ENCODE measurements at regions not wholly inside any gene's neighbourhood (a gene's known extent, or its start where the extent isn't known, plus 50 kb on each side); places are given as distances from the start of the nearest gene placed in this dataset.
"Not testable (repeated sequence)": the region's sequence is repeated elsewhere in the genome, so short reads cannot be mapped to it uniquely, and the experiment has no call there.

DNA sequence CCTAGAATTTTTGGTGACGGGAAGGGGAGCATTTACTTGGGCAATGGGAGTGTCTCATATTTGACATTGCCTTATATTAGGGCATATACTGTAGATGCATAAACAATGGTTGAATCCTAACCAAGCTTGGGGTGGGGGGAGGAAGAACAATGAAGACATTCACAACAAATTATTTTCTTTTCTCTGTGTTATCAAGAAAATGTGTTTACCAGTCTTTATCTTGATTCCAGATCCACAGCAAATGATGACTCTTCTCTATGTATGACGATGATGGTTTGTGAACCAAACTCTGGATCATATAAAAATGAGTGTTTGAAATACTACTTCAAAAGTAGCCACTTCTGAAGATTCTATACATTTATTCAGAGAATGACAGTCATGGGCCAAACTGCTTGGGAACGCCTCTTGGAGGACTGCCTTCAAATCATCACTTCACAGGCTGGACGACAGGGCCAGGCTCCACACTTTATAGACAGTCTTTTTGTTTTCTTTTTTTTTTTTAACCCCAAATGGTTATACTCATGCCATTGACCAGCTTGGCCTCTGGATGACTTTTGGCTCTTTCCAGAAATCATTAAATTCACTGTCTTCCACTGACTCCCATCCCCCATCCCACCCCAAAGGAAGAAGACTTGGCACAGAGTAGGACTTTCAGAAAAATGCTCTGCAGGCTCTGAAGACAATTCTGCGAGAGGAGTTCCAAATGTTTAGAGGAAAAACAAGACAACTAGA, 123.8 kb upstream of the LIFR start:
- no peak for DNase-seq

DNA sequence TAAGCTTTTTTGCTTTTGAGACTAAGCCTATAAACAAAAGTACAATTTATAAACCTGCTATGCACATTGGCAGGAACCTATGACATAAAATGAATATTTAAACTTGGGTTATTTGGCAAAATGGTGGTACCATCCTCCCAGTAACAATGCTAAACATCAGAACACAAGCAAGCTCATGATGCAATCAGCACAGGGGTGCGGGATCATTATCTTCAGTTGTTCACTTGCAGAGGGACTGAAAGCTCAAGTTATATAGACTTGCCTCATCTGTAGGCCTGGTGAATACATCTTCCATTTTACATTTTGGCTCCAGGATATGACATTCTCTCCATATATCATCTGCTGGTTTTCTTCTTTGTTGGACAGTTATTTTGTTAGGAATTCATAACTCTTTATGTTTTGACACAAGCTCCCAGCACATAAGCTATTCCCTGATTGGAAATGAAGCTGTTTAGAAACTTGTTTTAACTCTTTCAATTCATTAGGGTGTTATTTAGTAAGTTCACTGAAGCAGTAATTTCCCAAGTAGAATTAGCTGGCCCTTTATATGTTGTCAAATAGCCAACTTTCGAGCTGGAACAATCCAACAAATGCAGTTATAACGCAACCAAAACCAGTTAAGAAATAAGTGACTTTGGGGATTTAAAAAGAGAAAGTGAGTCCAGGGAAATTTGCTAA, 124.7 kb upstream of the LIFR start:
- DNase-seq, result no peak

DNA sequence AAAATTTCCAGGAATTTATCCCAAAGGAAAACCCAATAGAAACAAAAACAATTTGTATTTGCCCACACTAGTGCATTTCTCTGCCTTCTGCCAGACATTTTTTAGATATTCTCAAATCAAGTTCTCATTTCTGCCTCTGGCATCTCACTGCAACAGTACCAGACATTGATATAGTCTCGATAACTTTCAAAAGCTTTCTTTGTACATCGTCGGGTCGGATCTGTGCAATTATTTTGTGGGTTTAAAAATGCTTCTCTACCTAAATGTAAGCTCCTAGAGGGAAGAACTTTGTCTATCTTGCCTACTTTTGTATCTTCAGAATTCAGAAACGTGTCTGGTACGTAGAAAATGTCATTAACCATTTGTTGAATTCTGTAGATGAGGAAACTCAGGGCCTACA, 125.5 kb upstream of the LIFR start:
- no peak for DNase-seq

DNA sequence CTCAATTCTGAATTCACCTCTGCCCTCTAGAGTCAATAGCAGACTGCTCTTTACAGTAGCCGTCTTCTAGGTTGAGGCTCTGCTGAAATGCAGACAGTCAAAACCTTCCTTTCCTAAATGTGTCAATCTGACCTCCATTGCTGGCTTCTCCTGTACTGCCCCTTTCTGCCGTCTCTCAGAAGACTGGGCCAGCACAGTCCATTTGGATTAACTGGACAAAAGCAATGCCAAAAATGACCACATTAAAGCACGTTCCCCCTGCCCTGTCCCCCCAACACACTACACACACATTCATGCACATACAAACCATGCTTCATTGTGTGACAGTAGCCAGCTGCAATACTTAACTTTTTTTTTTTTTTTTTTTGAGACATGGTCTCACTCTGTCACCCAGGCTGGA, 130.2 kb upstream of the LIFR start:
- DNase-seq, result no peak

DNA sequence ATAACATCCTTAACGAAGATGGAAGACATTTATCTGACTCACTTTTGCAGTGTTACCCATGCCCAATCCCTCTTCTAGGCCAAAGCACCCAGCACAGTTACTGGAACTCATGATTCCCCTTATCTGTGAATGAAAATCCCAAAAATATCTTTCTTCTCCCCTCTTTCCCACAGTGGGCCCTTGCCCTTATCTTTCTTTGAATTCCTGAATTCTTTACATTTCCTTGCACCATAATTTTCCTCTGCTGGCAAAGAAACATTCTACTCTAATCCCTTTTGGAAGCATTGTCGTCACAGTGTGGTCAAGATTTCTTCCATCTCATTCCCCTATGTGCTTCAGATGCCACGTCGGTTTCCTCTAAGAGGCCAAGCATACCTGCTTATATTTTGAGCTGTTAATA, 135.9 kb upstream of the LIFR start:
- no peak for DNase-seq

DNA sequence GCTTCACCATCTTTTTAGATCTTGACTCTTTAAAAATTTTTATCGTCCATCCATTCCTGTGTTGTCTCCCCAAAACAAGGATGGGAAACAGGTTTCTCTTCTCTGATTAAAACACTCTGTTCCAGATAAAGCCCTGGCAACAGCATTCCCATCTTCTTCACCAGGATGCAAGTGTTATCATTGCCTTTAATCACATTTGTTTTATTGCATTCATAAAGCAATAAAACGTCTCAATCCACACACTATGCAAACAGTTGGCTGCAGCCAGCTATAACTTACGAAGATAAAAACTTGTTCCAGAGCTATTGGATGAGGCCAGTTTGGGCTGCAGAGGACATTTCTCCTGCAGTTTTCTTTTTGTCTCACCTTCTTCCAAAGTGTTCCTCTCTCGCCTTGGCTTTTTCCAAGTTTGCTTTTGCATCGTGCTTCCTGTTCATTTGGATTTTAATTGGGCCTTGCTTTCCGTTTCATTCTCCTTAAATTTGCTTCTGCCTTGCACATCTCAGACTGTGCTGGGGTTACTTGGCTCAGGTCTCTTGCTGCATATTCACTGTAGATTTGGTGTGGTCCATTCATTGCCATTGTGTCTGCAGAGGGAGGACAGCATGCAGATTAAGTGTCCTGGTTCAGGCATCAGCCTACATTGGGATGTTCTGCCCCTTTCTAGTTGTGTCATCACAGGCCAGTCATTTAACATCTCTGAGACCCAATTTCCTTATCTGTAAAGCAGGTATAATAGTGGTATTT, 136.5 kb upstream of the LIFR start:
- no peak for DNase-seq

DNA sequence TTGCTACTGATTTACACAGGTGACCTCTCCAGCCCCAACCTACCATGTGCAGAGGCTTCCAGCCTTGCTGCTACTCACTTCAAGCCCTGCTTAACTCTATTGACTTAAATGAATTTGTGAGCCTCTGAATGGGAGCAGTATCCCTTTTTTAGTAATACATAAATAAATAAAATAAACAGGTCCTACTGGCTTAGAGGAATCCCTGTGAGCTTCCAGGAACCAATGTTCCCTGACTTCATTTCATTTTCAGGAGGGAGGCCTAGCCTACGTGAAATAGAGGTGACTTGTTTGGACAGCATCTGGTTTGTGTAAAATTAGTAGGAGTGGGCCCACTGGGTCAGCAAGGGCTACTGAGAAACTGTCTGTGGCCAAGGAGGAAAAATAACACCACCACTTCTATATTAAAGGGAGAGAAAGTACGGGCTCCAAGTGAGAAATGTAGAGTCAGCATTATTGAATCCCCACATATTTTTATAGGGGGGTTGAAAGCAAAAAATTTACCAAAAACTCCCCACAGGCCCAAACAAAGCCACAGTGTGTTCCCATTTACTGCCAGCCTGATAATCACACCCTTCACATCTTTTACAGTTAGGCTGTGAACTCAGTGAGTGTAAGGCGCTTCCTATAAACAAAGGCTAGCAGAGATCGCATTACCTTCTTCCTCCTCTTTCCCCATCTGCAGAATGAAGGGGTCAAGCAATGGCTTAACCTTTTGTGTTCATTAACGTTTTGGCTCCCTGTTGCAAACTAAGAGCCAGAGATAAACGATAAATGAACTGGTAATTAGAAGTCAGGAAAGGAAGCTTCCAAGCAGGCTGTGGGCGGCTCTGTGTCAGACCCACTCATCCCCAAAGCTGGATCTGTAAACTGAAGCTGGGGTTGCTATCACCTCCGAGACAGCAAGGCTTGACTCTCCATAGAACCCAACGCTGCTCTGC, 138.8 kb upstream of the LIFR start:
- no peak for DNase-seq

DNA sequence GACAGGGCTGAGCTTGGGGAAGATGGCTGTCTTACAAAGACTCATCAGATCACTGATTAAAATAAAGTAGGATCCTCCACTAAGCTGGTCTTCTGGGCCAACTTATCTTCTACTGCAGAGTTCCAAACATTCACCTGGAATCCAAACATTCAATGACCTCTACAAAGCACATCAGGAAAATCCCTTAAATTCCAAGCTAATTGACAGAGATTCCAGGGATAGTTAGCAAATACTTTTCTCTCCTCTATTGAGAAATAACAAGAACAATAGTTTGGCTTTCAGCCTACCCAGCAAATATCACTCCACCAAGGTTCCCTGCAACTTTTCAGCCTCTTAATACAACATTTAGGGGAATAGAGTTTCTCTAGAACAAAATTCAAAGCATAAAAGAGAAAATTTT, 140.6 kb upstream of the LIFR start:
- peak; percentile 7 for DNase-seq

DNA sequence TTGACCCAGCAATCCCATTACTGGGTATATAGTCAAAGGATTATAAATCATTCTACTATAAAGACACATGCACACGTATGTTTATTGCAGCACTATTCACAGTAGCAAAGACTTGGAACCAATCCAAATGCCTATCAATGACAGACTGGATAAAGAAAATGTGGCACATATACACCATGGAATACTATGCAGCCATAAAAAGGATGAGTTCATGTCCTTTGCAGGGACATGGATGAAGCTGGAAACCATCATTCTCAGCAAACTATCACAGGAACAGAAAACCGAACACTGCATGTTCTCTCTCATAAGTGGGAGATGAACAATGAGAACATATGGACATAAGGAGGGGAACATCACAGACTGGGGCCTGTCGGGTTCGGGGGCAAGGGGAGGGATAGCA, 140.3 kb upstream of the OSMR start:
- DNase-seq, result not testable (repeated sequence)

DNA sequence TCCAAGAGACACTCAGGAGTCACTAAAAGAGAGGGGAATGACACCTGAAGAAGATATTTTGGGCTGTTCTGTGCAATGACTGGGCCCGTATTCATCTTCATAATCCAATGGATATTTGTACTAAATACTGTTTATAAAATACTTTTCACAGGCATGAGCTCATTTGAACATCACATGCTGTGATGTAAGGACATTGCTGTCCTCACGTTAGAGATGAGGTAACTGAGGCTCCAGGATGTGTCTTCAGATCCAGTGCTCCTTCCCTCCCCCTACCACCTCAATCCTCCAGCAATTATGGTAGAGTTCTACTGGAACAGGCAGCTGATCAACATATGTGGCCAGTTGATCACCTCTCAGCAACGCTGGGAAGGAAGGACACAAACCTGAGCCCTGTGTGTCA, 139.4 kb upstream of the OSMR start:
- DNase-seq, result no peak

DNA sequence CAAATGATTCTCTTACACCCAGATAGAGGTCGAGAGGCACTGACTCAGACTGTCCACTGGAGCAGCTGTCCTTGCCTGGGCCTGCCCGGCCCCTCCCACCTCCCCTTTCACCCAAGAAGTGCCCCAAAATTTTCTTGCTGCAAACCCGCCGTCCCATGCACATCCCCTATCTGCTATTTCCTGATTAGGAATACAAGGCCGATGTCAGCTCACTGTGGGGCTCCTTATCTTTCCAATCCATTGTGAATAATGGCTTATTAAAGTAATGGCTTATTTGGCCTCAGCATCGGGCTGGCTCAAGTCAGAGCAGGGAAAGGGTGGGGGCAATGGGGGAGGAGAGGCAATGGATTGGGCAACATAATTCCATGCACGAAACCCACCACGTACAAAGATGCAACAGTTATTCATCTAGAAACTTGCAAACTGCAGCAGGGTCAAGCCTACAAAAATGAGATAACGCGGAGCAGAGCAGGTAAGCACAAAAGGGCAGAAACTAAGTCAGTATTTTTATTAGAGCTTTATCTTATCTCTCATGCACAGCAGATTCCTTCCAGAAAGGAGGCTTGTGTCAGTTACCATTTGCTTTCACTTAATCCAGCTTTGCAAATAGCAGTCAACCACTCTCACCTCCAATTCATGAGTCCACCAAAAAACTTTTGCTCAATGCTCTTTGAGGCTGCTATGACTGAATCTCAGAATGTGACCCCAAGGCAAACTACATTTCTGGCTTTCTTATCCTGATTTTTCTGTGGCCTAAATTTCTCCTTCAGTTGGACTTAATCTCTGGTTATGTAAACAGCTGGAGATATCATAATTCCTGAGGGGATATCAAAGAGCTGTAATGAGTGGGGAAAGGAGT, 138.2 kb upstream of the OSMR start:
- DNase-seq, result no peak

DNA sequence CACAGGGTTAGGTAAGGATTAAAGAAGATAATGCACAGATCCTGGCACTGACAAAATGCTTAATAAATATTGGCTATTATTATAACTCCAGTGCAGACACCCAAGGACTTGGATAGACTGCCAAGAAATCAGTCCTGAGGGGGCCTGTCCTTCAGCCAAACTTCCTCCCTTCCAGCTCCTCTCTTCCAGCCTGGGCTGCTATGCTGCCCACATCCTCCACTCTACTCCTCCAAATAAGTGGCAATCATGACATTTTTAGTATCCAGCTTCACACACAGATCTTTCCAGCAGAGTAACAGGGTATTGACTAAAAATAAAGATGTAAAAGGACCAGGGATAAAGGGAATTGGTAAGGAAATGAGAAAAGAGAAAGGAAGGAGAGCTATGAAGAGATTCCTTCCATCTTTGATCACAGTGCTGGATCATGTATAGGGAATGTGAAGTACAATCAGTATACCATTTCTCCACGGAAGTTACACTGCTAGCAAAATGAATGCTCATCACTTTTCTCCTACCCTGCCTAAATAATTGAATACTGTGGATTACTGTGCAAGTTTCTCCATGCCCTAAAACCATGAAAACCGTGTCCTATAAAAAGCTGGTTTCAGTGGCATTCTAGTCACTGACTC, 136.0 kb upstream of the OSMR start:
- DNase-seq, result no peak

DNA sequence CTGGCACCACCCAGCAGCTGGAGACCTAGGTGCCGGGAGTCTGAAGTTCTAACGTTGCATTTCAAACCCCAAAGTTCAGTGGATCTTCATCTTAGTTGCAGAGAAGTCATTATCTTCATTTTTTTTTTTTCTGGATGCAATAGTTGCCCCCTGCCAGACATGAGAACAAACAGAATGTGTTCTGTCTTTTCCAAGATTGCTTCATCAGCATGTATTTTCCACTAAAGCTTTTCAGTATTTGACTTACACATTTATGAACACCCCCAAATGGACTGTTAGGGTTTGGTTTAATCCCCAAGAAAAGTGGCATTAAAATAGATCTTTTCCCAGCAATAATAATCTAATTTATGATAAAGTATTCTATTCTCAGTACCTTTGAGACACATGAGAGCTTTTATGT, 135.2 kb upstream of the OSMR start:
- no peak for DNase-seq

DNA sequence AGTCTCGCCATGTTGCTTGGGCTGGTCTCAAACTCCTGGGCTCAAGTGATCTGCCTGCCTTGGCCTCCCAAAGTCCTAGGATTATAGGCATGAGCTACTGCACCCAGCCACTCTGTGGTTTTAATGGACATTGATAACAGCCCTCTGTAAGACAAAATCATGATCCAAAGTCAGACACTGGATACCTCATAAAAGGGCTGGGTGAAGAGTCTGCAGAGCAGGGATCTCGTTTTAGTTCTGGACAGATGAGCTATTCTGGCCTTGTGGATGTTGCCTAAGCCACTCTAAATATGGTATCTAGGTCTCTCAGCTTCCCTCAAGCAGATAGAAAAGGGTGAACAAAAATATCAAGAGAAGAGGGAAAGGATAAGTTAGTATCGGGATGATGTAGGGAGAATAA, 133.4 kb upstream of the OSMR start:
- DNase-seq, result no peak

DNA sequence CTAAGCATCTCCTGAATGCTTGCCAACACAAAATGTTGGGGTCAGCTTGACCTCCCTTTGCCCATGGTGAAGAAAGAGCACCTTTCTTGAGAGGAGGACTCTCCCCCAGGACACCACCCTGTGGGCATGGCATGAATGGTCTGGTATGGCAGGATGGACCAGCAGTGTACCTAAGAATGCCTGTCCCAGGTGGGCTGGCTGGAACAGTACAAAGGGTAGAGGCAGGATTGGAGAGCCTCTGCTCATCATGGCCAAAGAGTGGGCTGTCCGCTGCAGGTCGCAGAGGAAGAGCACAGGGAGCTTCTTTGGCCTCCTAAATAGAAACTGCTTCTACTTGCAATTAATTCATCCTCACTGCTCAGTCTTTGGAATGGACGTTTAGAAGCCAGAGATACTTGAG, 131.6 kb upstream of the OSMR start:
- DNase-seq, result no peak

DNA sequence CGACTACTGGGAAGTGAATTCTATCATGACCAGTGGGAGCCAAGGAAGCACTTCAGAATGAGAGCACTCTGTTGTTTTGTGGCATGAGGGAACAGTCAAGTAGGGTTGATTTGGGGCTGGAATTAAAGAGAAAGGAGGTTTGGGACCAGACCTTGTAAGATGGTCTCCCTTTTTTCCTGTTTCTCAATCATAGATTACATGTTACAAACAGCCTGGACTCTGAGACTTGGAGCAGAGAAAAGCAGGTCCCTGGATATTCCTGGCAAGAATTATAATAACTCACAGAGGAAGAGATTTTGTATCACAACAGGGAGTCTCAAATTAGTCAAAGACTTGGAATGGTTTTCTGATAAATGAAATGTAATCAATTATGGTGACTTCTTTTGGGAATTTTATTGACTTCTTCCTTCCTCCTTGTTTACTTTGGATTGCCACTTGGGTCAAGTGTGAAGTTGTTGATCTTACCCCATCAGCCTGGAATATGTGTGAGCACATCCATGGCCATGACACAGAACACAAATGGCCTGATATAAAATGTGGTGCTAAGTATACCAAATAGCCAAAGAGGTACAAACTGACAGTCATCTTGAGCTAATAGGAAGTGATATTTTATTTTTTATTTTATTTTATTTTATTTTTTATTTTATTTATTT, 131.0 kb upstream of the OSMR start:
- no peak for DNase-seq

DNA sequence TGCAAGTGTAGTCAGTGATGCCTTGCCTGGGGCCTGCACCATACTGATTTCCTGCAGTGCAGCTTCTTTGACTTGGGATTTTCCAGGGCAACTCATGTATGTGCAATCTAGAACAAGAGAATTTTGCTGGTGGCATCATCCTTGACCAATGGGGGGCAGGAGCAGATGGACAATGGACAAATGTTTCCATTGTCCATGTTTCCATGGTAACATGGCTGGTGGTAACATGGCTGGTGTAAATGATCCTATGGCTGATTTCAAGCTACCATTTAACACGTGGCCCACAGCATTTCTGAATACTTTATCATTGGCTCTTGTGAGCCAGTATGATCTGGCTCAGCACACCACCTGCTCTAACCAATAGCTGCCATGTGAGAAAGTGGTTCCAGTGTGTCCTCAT, 130.1 kb upstream of the OSMR start:
- DNase-seq, result peak; percentile 20

DNA sequence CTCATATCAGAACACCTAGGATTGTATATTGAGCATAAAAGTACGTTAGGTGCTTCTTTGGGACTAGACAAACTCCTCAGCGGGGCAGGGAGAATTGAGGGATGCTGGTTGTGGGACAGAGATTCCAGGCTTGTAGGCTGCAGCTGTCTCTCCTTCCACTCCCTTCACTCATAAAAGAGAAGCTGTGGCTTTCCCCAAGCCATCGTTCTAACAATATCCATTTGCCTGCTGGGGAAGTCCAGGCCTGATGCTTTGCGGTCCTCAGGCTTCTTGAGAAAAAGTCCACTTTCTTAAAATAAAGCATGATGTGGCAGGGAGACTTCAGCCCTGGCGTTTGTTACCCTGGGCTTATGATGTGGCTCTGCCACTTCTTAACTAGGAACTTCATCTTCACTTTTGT, 129.3 kb upstream of the OSMR start:
- no peak for DNase-seq

DNA sequence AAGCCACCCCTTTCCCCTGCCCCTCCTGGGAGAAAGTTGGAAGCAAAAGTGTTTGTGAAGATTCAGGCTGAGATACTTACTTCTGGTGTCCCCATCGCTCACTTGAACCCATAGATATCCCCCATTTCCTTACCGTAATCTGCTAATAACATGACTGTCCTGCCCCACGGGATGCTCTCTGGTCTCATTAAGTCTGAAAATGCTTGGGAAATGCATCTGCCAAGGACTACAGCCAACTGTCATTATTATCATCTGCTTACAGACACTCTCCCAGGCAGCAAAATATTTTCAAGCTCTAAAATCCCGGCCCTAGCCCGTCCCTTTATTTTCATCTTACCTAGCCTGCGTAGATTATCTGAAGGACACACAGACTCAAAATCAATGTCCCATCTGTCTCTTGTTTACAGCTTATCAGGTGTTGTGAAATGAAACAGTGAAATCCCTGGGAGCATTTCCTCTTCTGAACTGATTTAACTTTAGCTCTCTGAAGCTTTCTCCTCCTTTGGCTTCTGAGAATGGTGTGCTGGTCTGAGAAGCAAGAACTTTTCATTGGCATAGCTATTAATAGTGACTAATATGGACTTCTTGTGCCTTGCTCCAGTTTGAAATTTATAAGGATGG, 126.9 kb upstream of the OSMR start:
- DNase-seq, result no peak

DNA sequence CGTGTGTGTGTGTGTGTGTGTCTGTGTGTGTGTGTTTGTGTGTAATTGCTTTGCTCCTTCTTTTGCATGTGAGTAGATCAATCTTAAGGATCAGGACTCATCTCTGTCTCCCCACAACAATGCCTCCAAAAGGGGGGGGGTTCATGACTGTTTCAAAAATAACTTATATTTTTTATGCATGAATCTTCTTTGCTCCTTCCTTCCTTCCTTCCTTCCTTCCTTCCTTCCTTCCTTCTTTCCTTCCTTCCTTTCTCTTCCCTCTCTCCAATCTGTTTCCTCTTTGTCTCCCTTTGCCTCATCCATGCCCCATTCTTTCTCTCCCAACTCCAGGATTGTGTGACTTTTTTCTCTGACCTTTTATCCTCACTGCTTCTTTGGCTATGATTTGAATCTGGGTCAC, 126.4 kb upstream of the OSMR start:
- DNase-seq, result no peak

DNA sequence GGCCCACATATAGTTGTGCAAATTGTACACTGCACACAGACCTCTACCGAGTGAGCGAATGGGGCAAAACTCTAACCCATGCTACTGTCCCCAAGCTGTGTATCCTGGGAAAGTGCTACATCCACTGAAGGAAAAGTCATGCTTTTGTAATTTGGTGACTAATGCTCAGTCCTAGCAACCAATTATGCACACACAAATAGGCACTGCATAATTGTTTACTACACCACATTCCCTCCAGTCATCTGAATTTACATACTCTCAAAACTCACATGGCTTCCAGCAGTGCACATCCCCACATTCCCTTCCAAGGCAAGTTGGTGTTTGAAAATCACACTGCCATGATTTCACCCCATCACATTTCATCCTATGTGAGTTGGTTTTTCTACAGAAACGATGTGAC, 125.9 kb upstream of the OSMR start:
- DNase-seq, result peak; percentile 85
